Activated B cell treated with CpG ODN at 0.5 μM for 24 hours (primary cell): ENCODE measurements at regions not wholly inside any gene's neighbourhood (a gene's known extent, or its start where the extent isn't known, plus 50 kb on each side); places are given as distances from the start of the nearest gene placed in this dataset.

Source experiments
- ATAC-seq: fragments of 200-7000 bp; cut with Tn5 transposase; one replicate; pipeline ENCODE4 v1.10.0; 2021; ENCODE audit warnings: low read depth, mild to moderate bottlenecking, moderate library complexity
- CTCF ChIA-PET: fragments of 350-600 bp; sonication (Branson Sonifier 250); formaldehyde crosslinking; loops from one replicate; lab custom pipeline; 2021; ENCODE audit warnings: antibody characterized with exemption; lab: Charles Lee
- POLR2A ChIA-PET: fragments of 350-600 bp; sonication (Branson Sonifier 250); formaldehyde crosslinking; loops from one replicate; lab custom pipeline; 2021; ENCODE audit warnings: antibody characterized with exemption; lab: Charles Lee
- DNase-seq: peaks from one replicate; pipeline ENCODE4 v3.0.0; 2022
- H3K27ac Mint-ChIP-seq: one replicate; pipeline ENCODE4 v1.8.0; 2020; ENCODE audit warnings: mixed read lengths
- H3K27me3 Mint-ChIP-seq: one replicate; pipeline ENCODE4 v1.8.0; 2021; ENCODE audit warnings: mixed read lengths
- H3K36me3 Mint-ChIP-seq: one replicate; pipeline ENCODE4 v1.8.0; 2021; ENCODE audit warnings: low read depth, mixed read lengths
- H3K4me1 Mint-ChIP-seq: one replicate; pipeline ENCODE4 v1.8.0; 2021; ENCODE audit warnings: mixed read lengths
- H3K4me3 Mint-ChIP-seq: one replicate; pipeline ENCODE4 v1.8.0; 2020; ENCODE audit warnings: mild to moderate bottlenecking, mixed read lengths
- H3K9me3 Mint-ChIP-seq: one replicate; pipeline ENCODE4 v1.8.0; 2020; ENCODE audit warnings: mixed read lengths
- CTCF ChIP-seq: fragments of 200-600 bp; IDR thresholded peaks from one replicate; pipeline ENCODE4 v1.8.0; 2022; ENCODE audit warnings: antibody characterized with exemption, mild to moderate bottlenecking
- intact Hi-C: fragments of 100-400 bp; cut with micrococcal nuclease; formaldehyde crosslinking; loops from one replicate; pipeline ENCODE4 v1.15.1; 2024

GRCh38 chr10:33764694-33765185, 430.3 kb upstream of the NRP1 start:
- ChIA-PET CTCF (no interaction called here), POLR2A (no interaction called here)
- DNase-seq: no peak
- intact Hi-C loops: no loop called here
- Mint-ChIP-seq H3K36me3 (no peaks in the 10 kb centered on the region), H3K4me1 (no peaks in the 10 kb centered on the region), H3K9me3 (peaks cover 2% of the 10 kb centered on the region), H3K27me3 (no peaks in the 10 kb centered on the region), H3K4me3 (no peak overlapping the region), H3K27ac (no peak overlapping the region)
- ATAC-seq: no peak
- TF ChIP-seq CTCF: no peak

- H3K27ac Mint-ChIP-seq: no peak overlapping the region
- no peaks in the 10 kb centered on the region for H3K27me3 Mint-ChIP-seq
- no peak for ATAC-seq
- TF ChIP-seq CTCF: no peak
- ChIA-PET CTCF (no interaction called here), POLR2A (no interaction called here)
- DNase-seq: no peak
- no peaks in the 10 kb centered on the region for H3K36me3 Mint-ChIP-seq
- intact Hi-C loops: no loop called here
- no peaks in the 10 kb centered on the region for H3K4me1 Mint-ChIP-seq
- H3K9me3 Mint-ChIP-seq: peaks cover 2% of the 10 kb centered on the region
- no peak overlapping the region for H3K4me3 Mint-ChIP-seq
These were observed 425.8 kb upstream of the NRP1 start for GRCh38 chr10:33760056-33760943.

- H3K4me1 Mint-ChIP-seq: no peaks in the 10 kb centered on the region
- H3K9me3 Mint-ChIP-seq: peaks cover 2% of the 10 kb centered on the region
- POLR2A ChIA-PET: no interaction called here
- H3K27me3 Mint-ChIP-seq: no peaks in the 10 kb centered on the region
- no peak overlapping the region for H3K4me3 Mint-ChIP-seq
- ATAC-seq: no peak
- DNase-seq: no peak
- intact Hi-C loops: no loop called here
- no peak for TF ChIP-seq CTCF
- CTCF ChIA-PET: no interaction called here
- no peak overlapping the region for H3K27ac Mint-ChIP-seq
- H3K36me3 Mint-ChIP-seq: no peaks in the 10 kb centered on the region
These were observed 424.7 kb upstream of the NRP1 start for GRCh38 chr10:33759191-33759590.

GRCh38 chr10:33758299-33758698, 423.8 kb upstream of the NRP1 start:
- H3K36me3 Mint-ChIP-seq: no peaks in the 10 kb centered on the region
- POLR2A ChIA-PET: no interaction called here
- H3K27me3 Mint-ChIP-seq: no peaks in the 10 kb centered on the region

More at GRCh38 chr10:33758299-33758698, 423.8 kb upstream of the NRP1 start:
- no peak overlapping the region for H3K4me3 Mint-ChIP-seq
- no peaks in the 10 kb centered on the region for H3K4me1 Mint-ChIP-seq
- intact Hi-C loops: no loop called here
- TF ChIP-seq CTCF: no peak
- CTCF ChIA-PET: no interaction called here
- DNase-seq (no peak), ATAC-seq (no peak)
- no peak overlapping the region for H3K27ac Mint-ChIP-seq
- peaks cover 2% of the 10 kb centered on the region for H3K9me3 Mint-ChIP-seq
